GM12872 (cell line): ENCODE measurements at regions not wholly inside any gene's neighbourhood (a gene's known extent, or its start where the extent isn't known, plus 50 kb on each side); places are given as distances from the start of the nearest gene placed in this dataset.

ENCODE experiments used
- TF ChIP-seq, protein P1 (sequence below): IDR thresholded peaks from 3 replicates; pipeline ENCODE4 v1.5.1; 2011; ENCODE audit warnings: low read depth, mild to moderate bottlenecking, low read length, moderate library complexity; ENCODE audit not compliant: insufficient read depth

DNA sequence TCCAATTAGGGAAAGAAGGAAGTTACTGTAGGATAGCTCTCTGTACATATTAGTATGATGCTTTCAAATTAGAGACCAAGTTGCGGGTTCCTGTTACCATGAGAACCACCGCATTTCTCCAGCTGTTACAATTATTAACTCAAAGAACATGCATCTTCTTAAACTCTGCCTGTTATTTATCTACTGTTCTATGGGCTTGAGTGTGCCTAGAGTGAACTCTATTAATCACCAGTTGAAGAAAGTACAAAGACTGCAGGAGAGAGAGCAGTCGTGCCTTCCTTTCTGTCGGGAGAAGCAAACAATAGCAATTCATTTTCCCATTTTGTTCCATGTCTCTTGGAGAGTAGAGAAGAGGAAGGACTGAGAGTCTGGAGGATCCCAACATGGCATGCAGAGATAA, 1071.2 kb downstream of the TYW1 start:
- TF ChIP-seq, protein P1, sequence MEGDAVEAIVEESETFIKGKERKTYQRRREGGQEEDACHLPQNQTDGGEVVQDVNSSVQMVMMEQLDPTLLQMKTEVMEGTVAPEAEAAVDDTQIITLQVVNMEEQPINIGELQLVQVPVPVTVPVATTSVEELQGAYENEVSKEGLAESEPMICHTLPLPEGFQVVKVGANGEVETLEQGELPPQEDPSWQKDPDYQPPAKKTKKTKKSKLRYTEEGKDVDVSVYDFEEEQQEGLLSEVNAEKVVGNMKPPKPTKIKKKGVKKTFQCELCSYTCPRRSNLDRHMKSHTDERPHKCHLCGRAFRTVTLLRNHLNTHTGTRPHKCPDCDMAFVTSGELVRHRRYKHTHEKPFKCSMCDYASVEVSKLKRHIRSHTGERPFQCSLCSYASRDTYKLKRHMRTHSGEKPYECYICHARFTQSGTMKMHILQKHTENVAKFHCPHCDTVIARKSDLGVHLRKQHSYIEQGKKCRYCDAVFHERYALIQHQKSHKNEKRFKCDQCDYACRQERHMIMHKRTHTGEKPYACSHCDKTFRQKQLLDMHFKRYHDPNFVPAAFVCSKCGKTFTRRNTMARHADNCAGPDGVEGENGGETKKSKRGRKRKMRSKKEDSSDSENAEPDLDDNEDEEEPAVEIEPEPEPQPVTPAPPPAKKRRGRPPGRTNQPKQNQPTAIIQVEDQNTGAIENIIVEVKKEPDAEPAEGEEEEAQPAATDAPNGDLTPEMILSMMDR: no peak

DNA sequence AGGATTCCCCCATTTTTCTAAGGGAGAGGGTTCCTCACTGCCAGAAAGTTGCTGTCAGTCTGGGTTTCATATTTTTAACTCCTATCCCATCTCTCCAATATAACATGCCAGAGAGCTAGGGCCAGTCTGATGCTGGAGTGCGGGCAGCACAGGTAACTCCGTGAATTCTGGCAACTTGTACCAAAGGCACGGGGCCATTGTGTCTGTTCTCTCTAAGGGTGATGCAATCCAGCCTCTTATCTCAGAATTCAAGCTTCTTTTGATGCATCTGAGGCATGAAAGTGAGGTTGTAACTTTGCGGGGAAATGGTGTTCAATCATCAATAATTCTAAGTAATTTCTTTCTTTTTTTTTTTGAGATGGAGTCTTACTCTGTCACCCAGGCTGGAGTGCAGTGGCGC, 1074.4 kb downstream of the TYW1 start:
- TF ChIP-seq, protein P1: no peak

DNA sequence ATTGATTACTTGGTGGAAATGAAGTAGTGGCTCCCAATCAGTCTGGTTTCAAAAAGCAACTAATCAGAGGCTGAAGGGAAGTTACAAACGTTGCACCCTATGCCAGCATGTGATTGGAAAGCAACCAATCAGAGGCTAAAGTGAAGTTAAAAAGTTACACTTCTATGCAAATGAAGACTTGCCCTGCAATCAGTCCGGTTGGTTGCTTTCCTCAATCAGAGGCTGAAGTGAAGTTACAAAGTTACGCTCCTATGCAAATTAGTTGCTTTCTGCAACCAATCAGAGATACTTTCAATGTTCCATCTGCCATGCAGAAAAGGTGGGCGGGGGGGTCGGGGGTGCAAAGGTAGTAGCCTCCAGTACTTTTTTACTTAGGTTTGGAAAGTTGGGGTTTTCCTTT, 1077.1 kb downstream of the TYW1 start:
- TF ChIP-seq, protein P1: no peak

DNA sequence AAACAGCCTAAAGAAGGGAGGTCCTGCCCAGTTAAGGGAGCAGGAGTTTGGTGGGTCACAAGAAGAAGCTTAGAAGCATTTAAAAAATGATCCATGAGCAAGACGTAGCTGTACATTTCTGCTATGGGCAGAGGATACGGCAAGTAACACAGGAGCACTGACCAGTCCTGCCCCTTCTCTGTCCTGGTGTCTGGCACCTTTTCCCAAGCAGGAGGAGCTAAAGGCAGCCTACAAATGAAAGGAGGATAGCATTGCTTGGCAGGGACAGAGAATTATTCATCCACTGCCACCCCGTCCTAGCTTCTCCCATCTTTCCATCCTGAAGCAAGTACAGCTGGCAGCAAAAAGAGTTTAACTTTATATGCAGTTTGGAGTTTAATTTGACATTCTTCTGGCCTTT, 1077.6 kb downstream of the TYW1 start:
- TF ChIP-seq, protein P1: no peak

DNA sequence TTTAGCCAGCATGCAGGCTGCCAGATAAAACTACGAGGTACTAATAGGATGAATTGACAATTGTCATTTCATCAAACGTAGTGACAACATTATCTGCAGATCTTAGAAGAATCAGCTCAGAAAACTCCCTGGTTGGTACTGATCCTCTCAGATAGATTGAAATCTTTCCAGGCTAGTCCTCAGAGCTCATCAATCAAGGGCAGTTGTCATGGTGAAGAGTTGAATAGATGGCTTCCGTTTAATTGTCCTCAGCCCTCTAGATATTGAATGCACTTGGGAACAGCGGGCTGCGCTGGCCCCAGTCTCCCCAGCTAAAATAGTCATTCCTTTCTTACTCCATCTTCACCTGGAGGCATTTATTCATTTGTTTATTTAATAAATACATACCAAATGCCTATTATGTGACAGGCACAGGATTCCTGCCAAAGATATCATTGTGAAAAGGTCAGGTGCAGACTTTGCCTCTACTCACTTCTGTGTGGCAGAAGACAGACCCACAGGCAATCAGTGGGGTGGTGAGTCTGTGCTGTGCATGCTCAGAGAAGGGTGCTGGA, 1081.6 kb downstream of the TYW1 start:
- TF ChIP-seq, protein P1: no peak

DNA sequence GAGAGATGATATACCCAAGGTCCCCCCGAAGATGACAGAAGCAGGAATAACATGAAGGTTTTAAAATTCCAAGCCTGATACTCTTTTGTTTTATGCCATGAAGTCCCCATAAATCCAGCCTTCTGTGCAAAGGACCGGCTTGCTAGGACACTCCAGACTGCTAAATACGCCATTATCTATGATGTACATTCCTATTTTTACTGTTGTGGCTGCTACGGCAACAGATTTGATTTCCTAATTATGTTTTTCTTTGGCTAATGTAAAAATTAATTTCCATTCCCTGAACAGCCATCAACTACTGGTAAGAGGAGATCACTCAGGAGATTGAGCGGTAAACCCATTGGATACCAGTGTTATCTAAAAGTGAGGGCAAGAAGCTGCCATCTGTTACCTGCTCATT, 1090.8 kb downstream of the TYW1 start:
- TF ChIP-seq, protein P1: no peak

DNA sequence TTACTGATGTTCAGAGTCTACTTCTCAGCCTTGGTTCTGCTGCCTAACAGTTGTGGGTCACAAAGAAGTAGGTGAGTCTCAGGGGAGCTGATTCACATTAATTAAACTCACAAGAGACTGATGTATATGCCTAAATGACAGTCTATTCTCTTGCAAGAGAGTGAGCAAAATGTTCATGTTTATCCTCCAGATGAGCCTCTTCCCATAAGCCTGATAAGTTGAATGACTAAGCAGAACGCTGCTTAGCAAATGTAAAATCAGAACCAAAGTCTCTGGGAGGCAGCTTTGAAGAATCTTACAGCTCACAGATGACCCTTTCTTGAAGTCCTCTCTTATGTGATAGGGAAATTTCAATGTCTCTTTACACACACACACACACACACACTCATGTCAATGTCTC, 1092.2 kb downstream of the TYW1 start:
- TF ChIP-seq, protein P1: no peak
